LNCaP clone FGC (cell line): ENCODE measurements at regions not wholly inside any gene's neighbourhood (a gene's known extent, or its start where the extent isn't known, plus 50 kb on each side); places are given as distances from the start of the nearest gene placed in this dataset.

ENCODE experiments used
- DNase-seq: peaks from one replicate; pipeline ENCODE4 v3.0.0-alpha.2; 2011; ENCODE audit warnings: low read depth
- H3K4me3 ChIP-seq: 2 replicates; pipeline ENCODE4 v1.5.1; 2011; ENCODE audit warnings: mild to moderate bottlenecking, low read depth, low read length, control low read depth
- CTCF ChIP-seq: IDR thresholded peaks from 2 replicates; pipeline ENCODE4 v1.5.1; 2012; ENCODE audit warnings: mild to moderate bottlenecking; ENCODE audit not compliant: control insufficient read depth, insufficient read depth; ENCODE audit errors: extremely low read depth

GRCh38 chr16:27708651-27709050 is 158.7 kb downstream of the KATNIP start:
- no peak for TF ChIP-seq CTCF
- H3K4me3 ChIP-seq = no peak overlapping the region
- no peak for DNase-seq

GRCh38 chr16:27712251-27712711 is 162.3 kb downstream of the KATNIP start:
- no peak for DNase-seq
- TF ChIP-seq CTCF = no peak
- H3K4me3 ChIP-seq = no peak overlapping the region

- no peak overlapping the region for H3K4me3 ChIP-seq
- no peak for TF ChIP-seq CTCF
These were observed 167.8 kb downstream of the KATNIP start for GRCh38 chr16:27717726-27718125.

GRCh38 chr16:27718201-27719105 is 168.5 kb downstream of the KATNIP start:
- TF ChIP-seq CTCF = no peak
- no peak overlapping the region for H3K4me3 ChIP-seq
- no peak for DNase-seq

More at GRCh38 chr16:27717726-27718125, 167.8 kb downstream of the KATNIP start:
- no peak for DNase-seq

- no peak overlapping the region for H3K4me3 ChIP-seq
These were observed 169.1 kb downstream of the KATNIP start for GRCh38 chr16:27719106-27719445.

GRCh38 chr16:27720731-27721530 is 171.0 kb downstream of the KATNIP start:
- TF ChIP-seq CTCF = no peak
- no peak for DNase-seq
- H3K4me3 ChIP-seq = no peak overlapping the region

More at GRCh38 chr16:27719106-27719445, 169.1 kb downstream of the KATNIP start:
- TF ChIP-seq CTCF = no peak
- no peak for DNase-seq
